Suprapubic skin (tissue), 4 donors: ENCODE measurements at regions not wholly inside any gene's neighbourhood (a gene's known extent, or its start where the extent isn't known, plus 50 kb on each side); places are given as distances from the start of the nearest gene placed in this dataset.
"Not testable (repeated sequence)": the region's sequence is repeated elsewhere in the genome, so short reads cannot be mapped to it uniquely, and the experiment has no call there.

ENCODE experiments used
- CTCF ChIP-seq, 2 donors: fragments of 200-600 bp in 1 of 2; fragments of 450-650 bp in 1 of 2; sonication (generic) in 1 of 2; IDR thresholded peaks; one replicate each; pipeline ENCODE4 v1.5.1; 2016 to 2019; ENCODE audit warnings: antibody characterized with exemption in 2 of 2, mild to moderate bottlenecking in 1 of 2, moderate library complexity in 1 of 2
- EP300 ChIP-seq: sonication (generic); formaldehyde crosslinking; IDR thresholded peaks from one replicate; pipeline ENCODE4 v1.6.1; 2017; ENCODE audit warnings: antibody characterized with exemption
- POLR2A ChIP-seq, 2 donors: fragments of 450-650 bp; IDR thresholded peaks; one replicate each; pipeline ENCODE4 v1.6.1; 2017; ENCODE audit warnings: antibody characterized with exemption in 2 of 2, mild to moderate bottlenecking in 2 of 2, moderate library complexity in 2 of 2
- POLR2AphosphoS5 ChIP-seq, 3 donors: sonication (generic); formaldehyde crosslinking; IDR thresholded peaks; one replicate each; pipeline ENCODE4 v1.6.1; 2017; ENCODE audit warnings: antibody characterized with exemption in 3 of 3

GRCh38 chr22:11361496-11361895 lies 4166.5 kb upstream of the OR11H1 start:
- not testable (repeated sequence) for TF ChIP-seq CTCF (IDR thresholded peaks at IDR 0.05); POLR2AphosphoS5 (IDR thresholded peaks at IDR 0.05); EP300; POLR2A (IDR thresholded peaks at IDR 0.05)
